GM12878 (cell line): ENCODE measurements at regions not wholly inside any gene's neighbourhood (a gene's known extent, or its start where the extent isn't known, plus 50 kb on each side); places are given as distances from the start of the nearest gene placed in this dataset.

Experiments used
- ATAC-seq: fragments of 200-7000 bp; cut with Tn5 transposase; 3 replicates; pipeline ENCODE4 v1.9.1; 2020; ENCODE audit warnings: mild to moderate bottlenecking, moderate library complexity
- BruUV-seq: library from RNA; stranded (reverse); fragments of 400-500 nt; replicated peaks from 2 replicates; lab custom pipeline; 2021; lab: Mats Ljungman, UMichigan
- CTCF ChIA-PET: fragments of 300-600 bp; sonication (Branson Sonifier 250); formaldehyde crosslinking; extraction: SDS; loops from one replicate; lab custom pipeline; 2021; ENCODE audit warnings: inconsistent platforms; lab: Yijun Ruan, JAX
- POLR2A ChIA-PET: fragments of 350-600 bp; formaldehyde crosslinking; extraction: SDS; loops from one replicate; lab custom pipeline; 2021; ENCODE audit warnings: inconsistent platforms; lab: Charles Lee
- RAD21 ChIA-PET: fragments of 300-600 bp; sonication (Branson Sonifier 250); formaldehyde crosslinking; loops from one replicate; lab custom pipeline; 2023; ENCODE audit warnings: antibody characterized with exemption; ENCODE audit not compliant: unreplicated experiment; lab: Charles Lee
- SMC1A ChIA-PET: fragments of 300-600 bp; sonication (Branson Sonifier 250); formaldehyde crosslinking; loops from one replicate; lab custom pipeline; 2023; ENCODE audit not compliant: unreplicated experiment, uncharacterized antibody; lab: Charles Lee
- DNase-seq: peaks from one replicate; pipeline ENCODE4 v3.0.0-alpha.2; 2011; ENCODE audit warnings: low read depth, low spot score
- FAIRE-seq: peaks from 3 replicates; lab custom pipeline; 2011; peaks lifted over from hg19 to GRCh38; lab: Jason Lieb, UNC
- H2AFZ ChIP-seq: 2 replicates; pipeline ENCODE4 v1.6.0; 2011; ENCODE audit warnings: low read depth, low read length, control low read depth; ENCODE audit not compliant: control insufficient read depth
- H3K27ac ChIP-seq: 2 replicates; pipeline ENCODE4 v1.5.1; 2011; ENCODE audit warnings: control low read depth; ENCODE audit not compliant: control insufficient read depth, insufficient read depth
- H3K27me3 ChIP-seq, 2 experiments: replicated peaks in 1 of 2; 2 replicates each; pipeline versions ENCODE4 v1.6.0 to v1.6.1; 2011; ENCODE audit warnings: low read length in 1 of 2; ENCODE audit not compliant: control insufficient read depth in 2 of 2, insufficient read depth in 2 of 2
- H3K36me3 ChIP-seq, 2 experiments: 2 replicates each; pipeline ENCODE4 v1.5.1; 2011; ENCODE audit warnings: low read length in 1 of 2; ENCODE audit not compliant: control insufficient read depth in 2 of 2, insufficient read depth in 2 of 2
- H3K4me1 ChIP-seq: 2 replicates; pipeline ENCODE4 v1.6.1; 2011; ENCODE audit warnings: mild to moderate bottlenecking, low read length, moderate library complexity, mixed read lengths; ENCODE audit not compliant: control insufficient read depth, insufficient read depth
- H3K4me2 ChIP-seq: 2 replicates; pipeline ENCODE4 v1.6.0; 2011; ENCODE audit warnings: control low read depth; ENCODE audit not compliant: control insufficient read depth, insufficient read depth
- H3K4me3 ChIP-seq: fragments of 200-600 bp; sonication (generic); 2 replicates; pipeline ENCODE4 v1.5.1; 2016
- H3K79me2 ChIP-seq: 2 replicates; pipeline ENCODE4 v1.6.0; 2011; ENCODE audit warnings: low read length; ENCODE audit not compliant: control insufficient read depth, insufficient read depth
- H3K9ac ChIP-seq: 2 replicates; pipeline ENCODE4 v1.8.0; 2011; ENCODE audit warnings: low read length, control low read depth, mixed read lengths; ENCODE audit not compliant: control insufficient read depth, insufficient read depth
- H3K9me3 ChIP-seq: replicated peaks from 3 replicates; pipeline ENCODE4 v1.5.1; 2011; ENCODE audit warnings: mild to moderate bottlenecking, low read length; ENCODE audit not compliant: control insufficient read depth, insufficient read depth
- H4K20me1 ChIP-seq: 2 replicates; pipeline ENCODE4 v1.6.0; 2011; ENCODE audit not compliant: control insufficient read depth, insufficient read depth
- ASH2L ChIP-seq: fragments of 300-600, 200-600 bp; sonication (generic); IDR thresholded peaks from 2 replicates; pipeline ENCODE4 v1.6.1; 2017; ENCODE audit warnings: low read depth, mild to moderate bottlenecking, borderline replicate concordance
- ATF3 ChIP-seq: IDR thresholded peaks from 2 replicates; pipeline ENCODE4 v1.6.1; 2011; ENCODE audit warnings: low read depth, mild to moderate bottlenecking, low read length, moderate library complexity, borderline replicate concordance; ENCODE audit errors: extremely low read depth
- BCLAF1 ChIP-seq: fragments of 450-650 bp; IDR thresholded peaks from 2 replicates; pipeline ENCODE4 v1.6.1; 2017; ENCODE audit warnings: antibody characterized with exemption, mild to moderate bottlenecking, moderate library complexity
- BMI1 ChIP-seq: fragments of 450-650 bp; IDR thresholded peaks from 2 replicates; pipeline ENCODE4 v1.6.1; 2016; ENCODE audit warnings: mild to moderate bottlenecking, moderate library complexity, borderline replicate concordance
- BRCA1 ChIP-seq: IDR thresholded peaks from 2 replicates; pipeline ENCODE4 v1.6.1; 2011; ENCODE audit warnings: low read depth, low read length, improper control_type of control experiment
- MTA2 ChIP-seq: fragments of 450-650 bp; IDR thresholded peaks from 2 replicates; pipeline ENCODE4 v1.6.1; 2016; ENCODE audit warnings: low read depth, mild to moderate bottlenecking, moderate library complexity
- SRF ChIP-seq, 2 experiments: IDR thresholded peaks; 2 replicates each; pipeline ENCODE4 v1.6.1; 2011; ENCODE audit warnings: low read depth in 2 of 2, low read length in 2 of 2, mild to moderate bottlenecking in 1 of 2, moderate library complexity in 1 of 2
- ZNF274 ChIP-seq: IDR thresholded peaks from one replicate; pipeline ENCODE4 v1.8.0; 2011; ENCODE audit not compliant: insufficient read length, insufficient read depth
- WGBS: methylation state at CpG from one replicate; pipeline ENCODE4 v1.1.6; 2016; ENCODE audit warnings: low lambda C conversion rate; ENCODE audit not compliant: insufficient replicate concordance, insufficient coverage; ENCODE audit errors: missing lambda C conversion rate; 5-methylcytosine and 5-hydroxymethylcytosine counted together
- in situ Hi-C: fragments of 300-500 bp; cut with MboI; formaldehyde crosslinking; loops from 9 replicates; pipeline ENCODE4 v1.14.3; 2018; ENCODE audit warnings: mixed read lengths
- intact Hi-C: fragments of 100-400 bp; cut with micrococcal nuclease; formaldehyde crosslinking; loops from one replicate; pipeline ENCODE4 v1.14.2; 2022; ENCODE audit not compliant: unreplicated experiment

DNA sequence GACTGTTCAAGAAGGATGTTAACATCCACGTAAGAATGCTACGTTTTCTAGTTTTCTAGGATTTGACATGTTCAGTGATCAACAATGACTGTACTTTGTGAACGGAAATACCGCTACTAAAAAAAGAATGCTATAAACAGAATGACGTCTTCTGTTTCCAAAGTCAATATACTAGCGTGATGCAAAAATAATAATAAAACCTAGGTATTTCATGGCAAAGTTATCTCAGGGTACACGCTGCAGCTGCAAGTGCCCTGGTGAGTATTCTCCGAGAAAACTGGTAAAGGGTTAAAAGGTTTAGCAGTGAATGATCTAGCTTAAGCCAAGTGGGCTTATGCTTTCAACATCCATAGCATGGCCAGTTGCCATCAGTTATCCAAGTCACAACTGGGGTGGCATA is 653.3 kb upstream of the PFKP start:
- Histone ChIP-seq H4K20me1 (no peaks in the 10 kb centered on the region), H3K4me1 (no peaks in the 10 kb centered on the region), H3K4me2 (no peak overlapping the region), H3K27me3 (no peaks in the 10 kb centered on the region), H3K79me2 (no peaks in the 10 kb centered on the region), H3K27ac (no peak overlapping the region), H3K9ac (no peak overlapping the region), H2AFZ (no peak overlapping the region), H3K36me3 (no peaks in the 10 kb centered on the region), H3K9me3 (no peaks in the 10 kb centered on the region), H3K4me3 (no peak overlapping the region)
- FAIRE-seq, result no peak
- DNase-seq, result no peak
- intact Hi-C loops, result no loop called here
- POLR2A ChIA-PET, result no interaction called here
- SMC1A ChIA-PET, result no interaction called here
- RAD21 ChIA-PET, result no interaction called here
- no TSS peak for BruUV-seq
- ATAC-seq, result no peak
- TF ChIP-seq BCLAF1, result no peak
- TF ChIP-seq ASH2L, result no peak
- TF ChIP-seq BMI1, result no peak
- no peak for TF ChIP-seq MTA2
- no peak for TF ChIP-seq ZNF274
- no peak for TF ChIP-seq SRF (IDR thresholded peaks at IDR 0.05; ENCODE audit: low read depth in 2 of 2, low read length in 2 of 2)
- no peak for TF ChIP-seq BRCA1
- no peak for TF ChIP-seq ATF3
- 42% methylated on average over 8 of the region's 8 CpGs for WGBS
- CTCF ChIA-PET, result no interaction called here
- in situ Hi-C loops, result no loop called here
